Calu3 (cell line): ENCODE measurements at regions not wholly inside any gene's neighbourhood (a gene's known extent, or its start where the extent isn't known, plus 50 kb on each side); places are given as distances from the start of the nearest gene placed in this dataset.

Source experiments
- BruUV-seq: library from RNA; stranded (reverse); fragments of 400-500 nt; replicated peaks from 2 replicates; lab custom pipeline; 2021; lab: Mats Ljungman, UMichigan
- CTCF ChIA-PET: fragments of 300-600 bp; sonication (Branson Sonifier 250); formaldehyde crosslinking; loops from one replicate; lab custom pipeline; 2022; ENCODE audit warnings: antibody characterized with exemption; lab: Charles Lee
- DNase-seq: peaks from one replicate; pipeline ENCODE4 v3.0.0; 2022
- H3K27ac Mint-ChIP-seq: one replicate; pipeline ENCODE4 v1.8.0; 2022; ENCODE audit warnings: mixed read lengths; ENCODE audit not compliant: unreplicated experiment
- H3K27me3 Mint-ChIP-seq: one replicate; pipeline ENCODE4 v1.8.0; 2022; ENCODE audit warnings: mixed read lengths; ENCODE audit not compliant: unreplicated experiment
- H3K36me3 Mint-ChIP-seq: one replicate; pipeline ENCODE4 v1.8.0; 2022; ENCODE audit warnings: mild to moderate bottlenecking, moderate library complexity, mixed read lengths; ENCODE audit not compliant: insufficient read depth, unreplicated experiment
- H3K4me1 Mint-ChIP-seq: one replicate; pipeline ENCODE4 v1.8.0; 2022; ENCODE audit warnings: mild to moderate bottlenecking, low read depth, mixed read lengths; ENCODE audit not compliant: unreplicated experiment
- H3K4me3 Mint-ChIP-seq: one replicate; pipeline ENCODE4 v1.8.0; 2022; ENCODE audit warnings: mild to moderate bottlenecking, low read depth, moderate library complexity, mixed read lengths; ENCODE audit not compliant: unreplicated experiment
- H3K9me3 Mint-ChIP-seq: one replicate; pipeline ENCODE4 v1.8.0; 2022; ENCODE audit warnings: low read depth, mixed read lengths; ENCODE audit not compliant: unreplicated experiment
- CTCF ChIP-seq: fragments of 200-600 bp; IDR thresholded peaks from one replicate; pipeline ENCODE4 v1.8.0; 2022; ENCODE audit warnings: antibody characterized with exemption; ENCODE audit not compliant: unreplicated experiment
- intact Hi-C: fragments of 100-400 bp; cut with micrococcal nuclease; formaldehyde crosslinking; loops from one replicate; pipeline ENCODE4 v1.10.0; 2022; ENCODE audit not compliant: unreplicated experiment

GRCh38 chr2:106339609-106340008 is 128.6 kb downstream of the RGPD3 start:
- H3K27ac Mint-ChIP-seq, result no peak overlapping the region
- CTCF ChIA-PET, result no interaction called here
- TF ChIP-seq CTCF, result no peak
- no TSS peak for BruUV-seq
- peaks cover 3% of the 10 kb centered on the region for H3K9me3 Mint-ChIP-seq
- no peaks in the 10 kb centered on the region for H3K27me3 Mint-ChIP-seq
- no peak overlapping the region for H3K4me3 Mint-ChIP-seq
- intact Hi-C loops, result no loop called here
- no peaks in the 10 kb centered on the region for H3K4me1 Mint-ChIP-seq
- no peak for DNase-seq
- no peaks in the 10 kb centered on the region for H3K36me3 Mint-ChIP-seq

- Mint-ChIP-seq H3K4me3 (no peak overlapping the region), H3K4me1 (no peaks in the 10 kb centered on the region), H3K27me3 (no peaks in the 10 kb centered on the region), H3K36me3 (no peaks in the 10 kb centered on the region), H3K9me3 (peaks cover 3% of the 10 kb centered on the region), H3K27ac (no peak overlapping the region)
- no peak for DNase-seq
- BruUV-seq, result no TSS peak
- no peak for TF ChIP-seq CTCF
- CTCF ChIA-PET, result no interaction called here
- intact Hi-C loops, result no loop called here
Measured at GRCh38 chr2:106339132-106339531, 129.1 kb downstream of the RGPD3 start.

GRCh38 chr2:106338043-106338442 is 130.2 kb downstream of the RGPD3 start:
- CTCF ChIA-PET, result no interaction called here
- Mint-ChIP-seq H3K4me3 (no peak overlapping the region), H3K9me3 (no peaks in the 10 kb centered on the region), H3K36me3 (no peaks in the 10 kb centered on the region), H3K27me3 (no peaks in the 10 kb centered on the region), H3K4me1 (no peaks in the 10 kb centered on the region), H3K27ac (no peak overlapping the region)
- intact Hi-C loops, result no loop called here
- no peak for TF ChIP-seq CTCF
- no peak for DNase-seq
- no TSS peak for BruUV-seq

- no TSS peak for BruUV-seq
- Mint-ChIP-seq H3K27me3 (no peaks in the 10 kb centered on the region), H3K4me3 (no peak overlapping the region), H3K36me3 (no peaks in the 10 kb centered on the region), H3K27ac (no peak overlapping the region), H3K9me3 (no peaks in the 10 kb centered on the region), H3K4me1 (no peaks in the 10 kb centered on the region)
- intact Hi-C loops, result no loop called here
- no peak for TF ChIP-seq CTCF
- no peak for DNase-seq
- CTCF ChIA-PET, result no interaction called here
Measured at GRCh38 chr2:106336737-106337136, 131.5 kb downstream of the RGPD3 start.
